ENCODE measurements at regions not wholly inside any gene's neighbourhood (a gene's known extent, or its start where the extent isn't known, plus 50 kb on each side); places are given as distances from the start of the nearest gene placed in this dataset.

GRCh38 chr5:54834121-54834842 is 151.1 kb downstream of the ESM1 start:
- TF ChIP-seq FOXP2 (optimal IDR thresholded peaks at IDR 0.05; ENCODE audit: borderline replicate concordance, extremely low read depth, extremely low read length, insufficient read depth), result no peak
- TF ChIP-seq POLR2AphosphoS5 (IDR thresholded peaks at IDR 0.05; ENCODE audit: low read depth, low read length), result no peak
- TF ChIP-seq, protein P1, sequence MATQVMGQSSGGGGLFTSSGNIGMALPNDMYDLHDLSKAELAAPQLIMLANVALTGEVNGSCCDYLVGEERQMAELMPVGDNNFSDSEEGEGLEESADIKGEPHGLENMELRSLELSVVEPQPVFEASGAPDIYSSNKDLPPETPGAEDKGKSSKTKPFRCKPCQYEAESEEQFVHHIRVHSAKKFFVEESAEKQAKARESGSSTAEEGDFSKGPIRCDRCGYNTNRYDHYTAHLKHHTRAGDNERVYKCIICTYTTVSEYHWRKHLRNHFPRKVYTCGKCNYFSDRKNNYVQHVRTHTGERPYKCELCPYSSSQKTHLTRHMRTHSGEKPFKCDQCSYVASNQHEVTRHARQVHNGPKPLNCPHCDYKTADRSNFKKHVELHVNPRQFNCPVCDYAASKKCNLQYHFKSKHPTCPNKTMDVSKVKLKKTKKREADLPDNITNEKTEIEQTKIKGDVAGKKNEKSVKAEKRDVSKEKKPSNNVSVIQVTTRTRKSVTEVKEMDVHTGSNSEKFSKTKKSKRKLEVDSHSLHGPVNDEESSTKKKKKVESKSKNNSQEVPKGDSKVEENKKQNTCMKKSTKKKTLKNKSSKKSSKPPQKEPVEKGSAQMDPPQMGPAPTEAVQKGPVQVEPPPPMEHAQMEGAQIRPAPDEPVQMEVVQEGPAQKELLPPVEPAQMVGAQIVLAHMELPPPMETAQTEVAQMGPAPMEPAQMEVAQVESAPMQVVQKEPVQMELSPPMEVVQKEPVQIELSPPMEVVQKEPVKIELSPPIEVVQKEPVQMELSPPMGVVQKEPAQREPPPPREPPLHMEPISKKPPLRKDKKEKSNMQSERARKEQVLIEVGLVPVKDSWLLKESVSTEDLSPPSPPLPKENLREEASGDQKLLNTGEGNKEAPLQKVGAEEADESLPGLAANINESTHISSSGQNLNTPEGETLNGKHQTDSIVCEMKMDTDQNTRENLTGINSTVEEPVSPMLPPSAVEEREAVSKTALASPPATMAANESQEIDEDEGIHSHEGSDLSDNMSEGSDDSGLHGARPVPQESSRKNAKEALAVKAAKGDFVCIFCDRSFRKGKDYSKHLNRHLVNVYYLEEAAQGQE (IDR thresholded peaks at IDR 0.05; ENCODE audit: insufficient read depth in 1 of 2, low read depth in 2 of 2, low read length in 2 of 2), result no peak
- no peak for TF ChIP-seq SIN3A (IDR thresholded peaks at IDR 0.05; ENCODE audit: borderline replicate concordance, insufficient read depth, low read length)
- no peak for TF ChIP-seq TAF1 (IDR thresholded peaks at IDR 0.05; ENCODE audit: borderline replicate concordance, insufficient read depth, low read length)

GRCh38 chr5:54833590-54833989 is 151.8 kb downstream of the ESM1 start:
- TF ChIP-seq SIN3A (IDR thresholded peaks at IDR 0.05; ENCODE audit: borderline replicate concordance, insufficient read depth, low read length) (no peak), POLR2AphosphoS5 (IDR thresholded peaks at IDR 0.05; ENCODE audit: low read depth, low read length) (no peak), TAF1 (IDR thresholded peaks at IDR 0.05; ENCODE audit: borderline replicate concordance, insufficient read depth, low read length) (no peak), FOXP2 (optimal IDR thresholded peaks at IDR 0.05; ENCODE audit: borderline replicate concordance, extremely low read depth, extremely low read length, insufficient read depth) (no peak)
- TF ChIP-seq, protein P1 (IDR thresholded peaks at IDR 0.05; ENCODE audit: insufficient read depth in 1 of 2, low read depth in 2 of 2, low read length in 2 of 2), result no peak

GRCh38 chr5:54832858-54833257 is 152.5 kb downstream of the ESM1 start:
- TF ChIP-seq TAF1 (IDR thresholded peaks at IDR 0.05; ENCODE audit: borderline replicate concordance, insufficient read depth, low read length) (no peak), SIN3A (IDR thresholded peaks at IDR 0.05; ENCODE audit: borderline replicate concordance, insufficient read depth, low read length) (no peak), POLR2AphosphoS5 (IDR thresholded peaks at IDR 0.05; ENCODE audit: low read depth, low read length) (no peak), FOXP2 (optimal IDR thresholded peaks at IDR 0.05; ENCODE audit: borderline replicate concordance, extremely low read depth, extremely low read length, insufficient read depth) (no peak)
- TF ChIP-seq, protein P1 (IDR thresholded peaks at IDR 0.05; ENCODE audit: insufficient read depth in 1 of 2, low read depth in 2 of 2, low read length in 2 of 2), result no peak

DNA sequence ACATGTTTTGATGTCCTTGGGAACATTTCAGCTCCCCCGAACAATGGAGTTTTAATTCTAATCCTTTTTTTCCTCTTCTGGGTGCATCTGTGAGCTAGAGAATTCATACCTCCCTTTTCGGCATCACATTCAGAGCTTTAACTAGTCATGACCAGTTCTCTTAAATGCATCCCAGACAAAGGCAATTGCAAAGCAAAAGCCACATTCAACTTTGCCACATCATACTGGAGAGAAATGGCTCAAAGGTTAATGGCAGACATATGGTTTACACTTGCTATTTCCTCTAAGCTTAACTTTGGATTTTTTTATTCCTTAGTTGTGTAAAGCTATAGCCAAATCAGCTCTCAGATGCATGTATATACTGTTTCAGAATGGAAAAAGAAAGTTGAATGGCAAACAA is 153.3 kb downstream of the ESM1 start:
- TF ChIP-seq SIN3A (IDR thresholded peaks at IDR 0.05; ENCODE audit: borderline replicate concordance, insufficient read depth, low read length) (no peak), FOXP2 (optimal IDR thresholded peaks at IDR 0.05; ENCODE audit: borderline replicate concordance, extremely low read depth, extremely low read length, insufficient read depth) (no peak), TAF1 (IDR thresholded peaks at IDR 0.05; ENCODE audit: borderline replicate concordance, insufficient read depth, low read length) (no peak), POLR2AphosphoS5 (IDR thresholded peaks at IDR 0.05; ENCODE audit: low read depth, low read length) (no peak)
- TF ChIP-seq, protein P1 (IDR thresholded peaks at IDR 0.05; ENCODE audit: insufficient read depth in 1 of 2, low read depth in 2 of 2, low read length in 2 of 2), result no peak

Measured in PFSK-1 (cell line).